T-helper 22 cell (primary cell): ENCODE measurements at regions not wholly inside any gene's neighbourhood (a gene's known extent, or its start where the extent isn't known, plus 50 kb on each side); places are given as distances from the start of the nearest gene placed in this dataset.

Experiments
- DNase-seq: peaks from one replicate; pipeline ENCODE4 v3.0.0-alpha.2; 2020; ENCODE audit warnings: low read depth

DNA sequence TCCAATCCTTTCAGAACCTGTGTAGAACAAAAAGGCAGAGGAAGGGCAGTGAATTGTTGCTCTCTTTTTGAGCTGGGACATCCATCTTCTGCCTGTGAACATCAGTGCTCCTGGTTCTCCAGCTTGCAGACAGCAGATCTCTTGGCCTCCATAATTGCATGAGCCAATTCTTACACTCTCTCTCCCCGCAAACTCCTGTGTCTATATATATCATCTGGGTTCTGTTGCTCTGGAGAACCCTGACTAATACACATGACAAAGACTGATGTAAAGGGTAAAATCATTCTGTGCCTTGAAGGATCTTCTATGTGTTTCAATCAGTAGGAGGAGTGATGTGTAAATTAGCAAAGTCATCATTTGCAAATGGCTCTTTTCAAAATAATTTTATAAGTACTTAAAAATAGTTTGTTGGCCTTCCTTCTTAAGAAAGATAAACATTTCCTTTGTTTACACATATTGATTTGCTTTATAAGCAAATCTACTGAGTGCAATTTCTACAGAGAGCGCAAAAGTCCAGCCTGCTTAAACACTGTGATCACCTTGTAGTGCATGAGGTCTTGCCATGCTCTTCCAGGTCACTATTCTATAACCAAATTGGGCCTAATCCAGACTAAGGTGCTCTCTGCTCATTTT is 154.9 kb upstream of the ANKRD28 start:
- no peak for DNase-seq

DNA sequence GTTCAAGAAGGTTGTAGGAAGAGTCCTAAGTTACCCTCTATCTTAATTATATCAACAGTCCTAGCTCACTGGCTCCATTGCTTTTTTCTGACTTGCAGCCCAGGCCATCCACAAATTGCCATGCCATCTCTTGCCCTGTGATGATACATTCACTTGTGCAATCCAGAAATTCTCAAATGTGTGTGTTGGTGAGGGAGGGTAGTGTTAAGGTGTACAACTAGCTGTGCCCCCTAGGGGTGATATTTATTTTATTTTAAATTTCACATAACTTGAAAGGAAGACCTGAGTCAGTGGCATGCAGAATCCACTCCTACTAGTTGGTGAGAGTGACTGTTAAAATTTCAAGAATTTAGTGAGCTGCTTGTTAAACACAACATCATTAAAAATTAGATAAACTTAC is 156.1 kb upstream of the ANKRD28 start:
- DNase-seq = no peak

DNA sequence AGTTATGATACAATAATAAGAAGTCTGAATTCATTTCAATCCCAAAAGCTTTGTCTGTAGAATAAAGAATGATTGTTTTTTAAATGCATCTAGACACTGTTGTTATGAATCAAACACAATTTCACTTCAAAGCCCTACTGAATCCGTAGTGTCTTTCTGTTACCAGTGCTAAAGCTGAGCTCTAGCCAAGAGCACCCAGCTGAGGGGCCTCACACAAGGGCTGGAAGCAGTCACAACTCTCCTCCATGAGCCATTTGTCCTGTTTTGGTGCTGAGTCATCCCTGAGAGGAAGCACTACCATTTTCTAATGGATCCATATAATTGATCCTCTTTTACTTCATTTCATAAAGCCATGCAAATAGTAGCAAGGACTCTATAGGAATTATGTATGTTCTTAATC is 158.2 kb upstream of the ANKRD28 start:
- no peak for DNase-seq

DNA sequence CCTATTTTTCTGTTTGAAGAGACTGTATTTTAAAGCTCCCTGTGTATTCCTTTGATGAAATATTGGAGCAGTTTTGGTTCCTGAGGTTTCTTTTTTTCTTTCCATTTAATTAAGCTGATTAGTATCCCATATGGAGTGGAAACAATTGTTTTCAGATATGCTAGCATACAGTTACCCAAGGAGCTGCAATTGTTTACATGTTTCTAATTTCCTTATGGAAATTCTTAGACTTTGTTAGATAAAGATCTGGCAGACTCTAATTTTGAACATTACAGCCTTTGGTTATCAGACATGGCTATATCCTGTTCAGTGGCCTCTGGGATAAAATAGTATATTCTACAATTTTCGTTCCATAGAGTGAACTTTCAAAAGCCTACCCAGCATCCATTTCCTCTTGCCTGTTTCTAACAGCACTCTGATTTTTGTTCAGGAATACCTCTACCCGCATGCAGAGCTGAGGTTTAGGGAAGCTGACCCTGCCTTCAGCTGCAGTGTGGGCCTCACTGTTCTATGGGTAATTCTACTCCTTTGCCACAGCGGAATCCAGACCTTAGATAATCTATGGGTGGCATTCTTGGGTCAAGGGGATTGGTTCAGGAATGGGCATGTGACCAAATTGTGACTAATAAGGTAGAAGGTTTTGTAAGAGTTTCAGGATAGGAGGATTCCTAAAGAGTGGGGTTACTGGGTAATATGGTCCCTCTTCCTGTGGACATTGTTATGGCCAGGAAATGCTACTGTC is 161.1 kb upstream of the ANKRD28 start:
- no peak for DNase-seq

DNA sequence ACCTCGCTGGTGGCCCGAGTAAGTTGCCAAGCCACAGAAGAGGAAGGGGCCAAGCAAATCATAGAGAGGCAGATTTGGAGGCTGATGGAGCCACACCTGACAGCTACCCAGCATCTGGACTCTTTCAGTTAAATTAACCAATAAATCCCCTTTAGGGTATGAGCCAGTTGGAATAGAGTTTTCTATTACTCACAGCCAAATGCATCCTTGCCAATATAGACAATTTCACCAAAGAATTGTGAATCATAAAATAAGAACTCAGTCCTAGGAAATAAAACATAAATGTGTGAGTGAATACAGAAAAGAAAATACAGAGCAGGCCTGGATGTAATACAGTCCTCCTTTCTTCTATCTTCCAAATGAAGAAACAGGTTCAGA is 161.6 kb upstream of the ANKRD28 start:
- no peak for DNase-seq

DNA sequence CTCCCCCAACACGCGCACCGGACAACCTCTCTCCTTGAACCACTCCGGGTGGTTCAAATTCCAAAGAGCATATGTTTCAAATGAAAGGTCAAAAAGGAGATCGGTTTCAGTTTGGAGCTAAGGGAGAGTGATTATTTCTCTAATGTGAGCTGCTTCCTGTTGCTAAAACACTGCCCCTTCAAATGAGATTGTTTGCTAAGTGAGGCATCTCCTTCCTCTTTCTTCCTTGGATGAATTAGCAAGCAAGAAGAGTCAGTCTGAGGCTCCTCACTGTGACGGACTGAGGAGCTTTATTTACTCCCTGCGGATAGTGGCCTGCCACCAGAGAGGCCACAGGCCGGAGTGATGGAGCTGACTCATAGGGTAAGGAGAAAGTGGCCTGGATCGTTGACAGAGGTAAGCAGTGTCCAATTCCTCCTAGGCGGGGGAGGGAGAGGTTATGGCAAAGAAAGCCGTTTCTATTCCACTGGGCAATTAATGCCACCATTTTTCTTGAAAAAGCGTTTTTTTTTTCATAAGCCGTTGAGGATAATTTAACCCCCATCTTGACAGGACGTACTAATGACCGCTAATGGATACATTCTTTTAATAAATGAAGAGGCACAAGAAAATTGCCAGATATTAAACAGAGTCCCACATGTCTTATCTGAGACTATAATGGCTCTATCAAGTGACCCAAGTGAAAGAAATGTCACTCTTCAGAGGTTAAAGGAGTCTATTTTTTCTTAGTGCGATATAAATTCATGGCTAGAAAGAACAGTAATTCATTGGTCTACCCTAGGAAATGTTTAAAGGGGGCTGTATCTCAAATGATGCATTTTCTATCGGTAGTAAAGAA is 167.0 kb upstream of the ANKRD28 start:
- DNase-seq = no peak

DNA sequence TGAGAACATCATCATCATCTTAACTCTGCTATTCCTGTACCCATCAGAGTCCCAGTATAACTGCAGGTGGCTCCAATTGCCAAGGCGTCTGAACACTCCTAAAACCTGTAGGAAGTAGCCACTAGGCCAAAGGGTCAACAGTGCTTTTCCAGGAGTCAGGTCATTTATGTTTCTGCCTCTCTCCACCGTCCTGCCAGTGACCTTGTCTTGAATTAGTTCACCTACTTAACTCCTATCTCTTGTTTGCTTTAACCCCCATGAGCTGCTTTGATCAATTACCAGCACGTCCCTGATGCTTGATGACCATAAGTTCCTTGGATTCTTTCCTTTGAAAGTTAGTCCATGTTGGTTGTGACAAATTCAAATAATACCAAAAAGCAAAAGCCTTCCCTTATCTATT is 169.8 kb upstream of the ANKRD28 start:
- no peak for DNase-seq

DNA sequence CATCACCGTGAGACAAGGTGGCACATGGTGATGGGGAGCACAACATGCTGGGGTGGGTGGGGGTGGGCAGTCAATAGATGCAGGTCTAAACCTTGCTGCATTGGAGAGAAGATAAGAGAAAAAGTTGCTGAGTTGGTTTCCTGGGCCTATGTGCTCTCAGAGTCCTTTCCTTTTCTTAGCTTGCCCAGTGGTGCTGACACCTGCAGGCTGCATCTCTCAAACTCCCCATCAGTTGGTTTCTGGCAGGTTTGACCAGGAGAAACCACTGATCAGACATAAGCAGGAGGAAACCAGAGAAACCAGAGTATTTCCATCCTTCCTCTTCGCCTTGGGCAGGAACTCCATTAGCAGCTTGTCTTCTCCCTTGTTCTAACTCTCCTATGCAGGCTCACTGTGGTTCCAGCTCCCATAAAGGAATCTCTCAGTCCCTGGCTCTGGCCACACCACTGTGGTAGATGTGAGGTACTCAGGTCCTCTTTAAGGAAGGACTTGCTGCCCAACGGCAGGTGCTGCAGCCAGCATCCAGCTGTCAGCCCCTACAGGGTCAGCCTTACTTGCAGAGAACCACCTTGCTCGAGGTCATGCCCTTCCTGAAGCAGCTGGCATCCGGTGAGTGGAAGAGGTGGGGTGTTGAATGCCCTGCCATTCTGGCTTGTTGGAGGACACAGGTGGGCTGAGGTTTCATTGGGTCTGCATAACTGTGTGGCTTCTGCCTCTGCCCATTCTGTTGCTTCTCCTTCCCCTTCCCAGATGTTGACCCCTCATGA is 172.3 kb upstream of the ANKRD28 start:
- DNase-seq = no peak

DNA sequence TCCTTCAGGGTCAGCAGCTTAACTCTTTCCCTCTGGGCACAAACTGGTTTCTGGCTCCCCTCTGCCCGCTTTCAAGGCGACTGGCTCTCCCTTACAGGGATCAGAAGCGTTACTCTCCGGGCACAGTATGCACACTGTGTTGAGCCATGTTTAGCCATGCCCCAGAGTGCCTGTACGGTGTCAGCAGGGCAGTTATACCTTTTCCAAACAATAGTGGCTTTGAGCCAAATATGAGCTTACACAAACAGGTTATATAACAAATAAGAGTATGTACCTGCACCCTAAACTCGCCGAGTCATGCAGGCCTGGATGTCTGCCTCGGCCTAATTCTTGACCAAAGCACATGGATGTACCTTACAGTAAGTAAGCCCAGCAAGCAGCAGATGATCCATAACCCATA is 175.6 kb upstream of the ANKRD28 start:
- DNase-seq = no peak

DNA sequence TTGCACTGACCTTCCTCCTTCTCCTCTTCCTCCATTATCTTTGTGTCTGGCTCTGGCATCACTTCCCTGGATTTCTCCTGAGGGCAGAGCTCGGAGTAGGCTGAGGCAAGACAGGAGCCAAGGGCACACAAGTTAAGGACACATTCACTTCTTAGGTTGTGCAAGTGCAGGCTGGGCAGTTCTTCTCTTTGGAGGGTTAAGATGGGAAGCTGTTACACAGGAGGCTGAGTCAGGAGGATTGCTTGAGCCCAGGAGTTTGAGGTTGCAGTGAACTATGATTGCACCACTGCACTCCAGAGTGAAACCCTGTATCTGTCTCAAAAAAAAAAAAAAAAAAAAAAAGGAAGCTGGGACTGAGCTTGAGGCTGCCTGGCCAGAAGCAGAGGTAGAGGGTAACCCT is 176.2 kb upstream of the ANKRD28 start:
- no peak for DNase-seq

DNA sequence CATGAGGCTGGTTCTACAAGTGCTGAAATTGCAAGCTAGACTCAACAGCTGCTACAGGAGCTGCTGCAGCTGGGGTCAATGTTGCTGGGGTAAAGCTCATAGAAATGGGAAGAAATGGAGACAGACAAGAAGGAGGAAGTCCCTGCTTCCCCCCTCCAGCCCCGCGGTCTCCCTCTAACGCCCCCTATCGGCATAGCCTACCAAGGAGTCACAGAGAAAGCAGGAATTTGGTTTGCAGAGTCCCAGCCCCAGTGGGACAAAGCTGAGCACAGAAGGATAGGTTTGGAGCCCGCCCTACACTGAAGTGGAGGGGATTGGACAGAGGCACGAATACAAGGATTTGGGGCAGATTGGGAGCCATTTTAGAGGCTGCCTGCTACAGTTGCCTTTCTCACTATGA is 176.9 kb upstream of the ANKRD28 start:
- DNase-seq = no peak

DNA sequence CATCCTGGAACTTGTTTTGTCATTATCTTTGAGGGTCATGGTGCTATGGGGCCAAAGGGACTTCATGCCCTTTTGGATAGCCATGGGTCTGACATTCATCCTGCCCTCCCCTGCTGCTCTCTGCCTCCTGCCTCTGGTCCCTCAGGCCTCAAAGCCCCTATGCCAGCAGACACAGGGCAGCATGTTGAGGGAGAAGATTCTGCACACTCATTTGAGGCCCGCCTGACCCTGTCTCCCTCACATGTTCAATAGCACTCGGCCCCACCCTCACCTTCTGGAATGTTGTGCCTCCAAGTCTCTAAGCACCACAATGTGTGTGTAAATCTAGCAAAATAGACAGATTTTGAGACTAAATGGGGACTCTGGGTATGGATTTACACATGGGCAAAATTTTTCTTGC is 178.7 kb upstream of the ANKRD28 start:
- no peak for DNase-seq

DNA sequence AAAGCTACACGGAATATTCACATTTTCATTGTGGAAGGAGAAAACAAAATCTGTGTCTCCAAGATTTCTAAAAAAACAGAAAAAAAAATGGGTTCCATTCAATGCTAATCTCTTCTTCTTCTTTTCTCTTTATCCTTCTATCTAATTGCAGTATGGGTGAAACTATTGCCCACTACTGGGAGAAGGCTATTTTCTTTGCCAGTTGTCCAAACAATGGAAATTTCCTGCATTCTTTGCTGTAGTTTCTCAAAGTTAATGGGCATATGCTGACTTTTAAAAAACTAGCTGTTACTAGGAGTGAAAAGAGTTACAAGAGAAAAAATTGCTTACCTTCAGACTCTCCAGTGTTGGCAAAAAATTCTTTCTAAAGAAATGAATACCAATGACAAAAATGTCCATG is 179.3 kb upstream of the ANKRD28 start:
- no peak for DNase-seq

DNA sequence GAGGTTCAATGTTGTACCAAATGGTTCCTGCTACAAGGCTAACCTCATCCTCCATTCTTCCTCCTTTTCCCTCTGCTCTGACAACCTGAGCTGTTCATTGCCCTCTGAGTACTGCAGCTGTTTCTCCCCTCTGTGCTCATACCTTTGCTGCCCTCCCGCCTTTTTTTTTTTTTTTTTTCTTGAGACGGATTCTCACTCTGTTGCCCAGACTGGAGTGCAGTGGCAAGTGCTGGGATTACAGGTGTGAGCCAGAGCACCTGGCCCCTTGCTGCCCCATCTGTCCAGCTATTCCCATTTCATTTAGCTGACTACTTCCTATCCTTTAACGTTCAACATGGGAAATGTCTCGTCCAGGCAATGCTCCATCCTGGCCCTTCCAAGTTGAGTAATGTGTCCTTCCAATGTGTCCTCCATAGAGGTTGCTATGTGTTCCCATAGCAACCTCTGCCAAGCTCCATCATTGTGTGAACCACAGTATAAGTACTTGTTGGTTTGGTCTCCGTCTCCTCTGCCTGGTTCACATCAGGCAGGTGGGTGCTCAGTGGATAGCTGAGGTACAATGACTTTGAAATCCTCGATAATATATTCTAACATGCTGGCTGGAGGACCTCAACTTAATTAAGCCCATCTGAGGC is 179.9 kb upstream of the ANKRD28 start:
- no peak for DNase-seq

DNA sequence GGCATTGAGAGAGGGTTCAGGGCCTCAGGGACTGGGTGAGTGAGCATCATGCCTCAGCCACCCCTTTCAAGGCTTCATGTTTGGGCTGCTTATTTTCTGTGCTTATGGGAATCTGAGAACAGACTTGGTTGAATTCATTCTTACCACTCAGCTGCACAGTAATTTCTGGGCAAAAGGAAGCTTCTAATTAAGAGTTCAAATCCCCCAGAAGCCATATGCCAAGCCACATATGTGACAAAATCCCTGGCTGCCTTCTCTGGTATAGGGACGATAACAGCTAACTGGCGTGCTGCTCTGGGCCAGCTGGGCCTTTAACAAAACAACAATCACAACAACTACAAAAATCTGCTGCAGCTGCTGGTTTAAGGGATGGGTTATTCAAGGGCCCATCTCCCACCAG is 181.0 kb upstream of the ANKRD28 start:
- no peak for DNase-seq

DNA sequence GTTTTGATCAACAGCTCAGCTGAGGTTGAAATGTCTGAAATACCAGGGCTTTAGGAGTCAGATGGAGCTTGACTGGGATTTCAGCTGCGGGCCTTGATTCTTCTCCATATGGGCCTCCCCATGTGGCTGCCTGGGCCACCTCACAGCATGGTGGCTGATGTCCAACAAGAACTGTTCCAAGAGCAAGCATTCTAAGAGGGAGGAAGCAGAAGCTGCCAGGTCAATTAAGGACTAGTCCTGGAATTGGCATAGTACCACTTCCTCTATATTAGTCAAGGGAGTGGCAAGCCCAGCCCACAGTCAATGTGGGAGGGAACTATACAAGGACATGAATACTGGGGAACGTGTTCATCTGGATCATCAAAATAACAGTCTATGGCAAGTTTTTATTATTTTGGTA is 181.7 kb upstream of the ANKRD28 start:
- no peak for DNase-seq

DNA sequence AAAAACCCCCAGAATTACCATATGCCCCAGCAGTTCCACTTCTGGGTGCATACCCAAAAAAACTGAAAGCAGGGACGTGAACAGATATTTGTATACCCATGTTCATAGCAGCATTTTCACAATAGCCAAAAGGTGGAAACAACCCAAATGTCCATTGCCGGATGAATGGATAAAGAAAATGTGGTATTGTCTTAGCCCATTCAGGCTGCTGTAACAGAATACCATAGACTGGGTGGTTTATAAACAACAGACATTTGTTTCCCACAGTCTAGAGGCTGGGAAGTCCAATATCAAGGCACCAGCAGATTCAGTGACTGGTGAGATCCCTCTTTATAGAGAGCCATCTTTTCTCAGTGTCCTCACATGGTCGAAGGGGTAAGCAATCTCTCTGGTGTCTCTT is 182.1 kb upstream of the ANKRD28 start:
- no peak for DNase-seq

DNA sequence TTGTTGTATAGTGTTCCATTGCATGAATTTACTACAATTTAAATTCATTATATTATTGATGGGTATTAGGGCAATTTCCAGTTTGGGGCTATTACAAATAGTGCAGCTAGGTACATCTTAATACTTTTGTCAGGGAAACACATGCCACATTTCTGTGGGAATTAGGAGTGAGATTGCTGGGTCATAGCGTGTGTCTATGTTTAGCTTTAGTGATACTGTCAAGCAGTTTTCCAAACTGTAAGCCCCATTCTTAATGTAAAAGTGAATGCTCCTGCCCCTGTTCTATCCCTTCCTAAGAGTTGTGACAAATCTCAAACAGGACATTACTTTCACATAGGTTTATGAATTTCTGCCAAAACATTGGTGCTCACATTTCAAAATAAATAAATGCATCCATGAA is 184.5 kb upstream of the ANKRD28 start:
- DNase-seq = no peak

DNA sequence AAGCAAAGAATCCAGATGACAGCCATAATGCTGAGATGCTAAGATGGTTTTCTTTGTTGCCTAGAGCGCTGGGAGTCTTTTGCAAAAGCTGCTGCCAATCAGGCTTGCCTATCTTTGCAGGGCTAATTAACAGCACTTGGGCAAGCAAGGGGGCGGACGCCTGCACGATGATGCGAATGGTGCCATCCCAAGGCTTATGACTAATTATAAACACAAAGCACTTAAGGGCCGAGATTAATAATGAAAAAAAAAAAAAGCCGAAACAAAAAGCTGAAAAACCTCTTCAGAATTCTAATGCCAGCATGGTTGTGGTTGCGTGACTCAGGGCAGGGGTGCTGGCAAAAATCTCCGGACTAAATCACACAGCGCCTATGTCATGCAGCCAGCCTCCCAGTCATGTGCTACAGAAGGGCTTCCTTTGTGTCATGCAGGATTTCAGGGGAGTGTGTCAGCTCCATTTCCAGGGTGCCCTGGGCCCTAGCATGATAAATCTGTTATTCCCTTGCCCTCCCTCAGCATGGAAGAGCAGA is 185.0 kb upstream of the ANKRD28 start:
- no peak for DNase-seq

DNA sequence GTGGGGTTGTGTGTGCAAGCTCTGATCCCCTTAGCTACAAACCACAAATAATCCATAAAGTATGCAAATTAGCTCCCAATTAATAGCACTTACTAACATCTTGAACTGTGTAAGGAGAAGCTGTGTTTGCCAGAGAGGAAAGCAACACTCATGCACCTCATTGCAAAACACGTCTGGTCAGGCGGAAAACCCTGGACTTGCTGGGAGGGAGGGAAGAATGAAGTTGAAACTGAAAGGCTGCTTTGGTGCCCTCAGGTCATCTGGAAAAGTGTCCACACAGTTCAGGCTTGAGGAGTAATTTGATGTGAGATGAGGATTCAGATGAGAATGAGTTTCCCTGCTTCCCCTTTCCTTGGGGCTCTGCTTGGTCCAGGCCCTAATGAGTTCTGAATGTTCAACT is 185.5 kb upstream of the ANKRD28 start:
- no peak for DNase-seq

DNA sequence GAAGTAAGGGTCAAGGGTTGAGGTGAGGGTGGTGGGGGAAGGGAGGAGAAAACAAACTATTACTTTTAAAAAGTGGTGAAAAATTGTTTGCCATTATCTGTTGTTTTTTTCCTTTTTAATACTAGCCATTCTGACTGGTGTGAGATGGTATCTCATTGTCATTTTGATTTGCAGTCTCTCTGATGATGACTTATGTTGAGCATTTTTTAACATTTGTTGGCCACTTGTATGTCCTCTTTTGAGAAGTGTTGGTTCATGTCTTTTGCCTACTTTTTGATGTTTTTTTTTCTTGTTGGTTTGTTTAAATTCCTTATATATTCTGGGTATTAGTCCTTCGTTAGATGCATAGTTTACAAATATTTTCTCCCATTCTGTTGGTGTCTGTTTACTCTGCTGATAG is 185.9 kb upstream of the ANKRD28 start:
- no peak for DNase-seq

DNA sequence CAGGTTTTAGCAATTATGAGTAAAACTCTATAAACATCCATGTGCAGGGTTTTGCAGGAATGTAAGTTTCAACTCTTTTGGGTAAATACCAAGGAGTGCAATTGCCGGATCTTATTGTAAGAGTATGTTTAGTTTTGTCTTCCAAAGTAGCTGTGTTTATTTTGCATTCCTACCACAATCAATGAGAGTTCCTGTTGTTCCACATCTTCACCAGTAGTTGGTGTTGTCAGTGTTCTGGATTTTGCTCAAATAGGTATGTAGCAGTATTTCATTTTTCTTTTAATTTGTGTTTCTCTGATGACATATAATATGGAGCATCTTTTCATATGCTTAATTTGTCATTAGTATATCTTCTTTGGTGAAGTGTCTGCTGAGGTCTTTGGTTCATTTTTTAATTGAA is 185.1 kb upstream of the GALNT15 start:
- DNase-seq = no peak
